GM23248 (cell line): ENCODE measurements at regions not wholly inside any gene's neighbourhood (a gene's known extent, or its start where the extent isn't known, plus 50 kb on each side); places are given as distances from the start of the nearest gene placed in this dataset.
A peak's percentile ranks its signal among the peaks of the same experiment; 100 is the strongest.

ENCODE experiments used
- DNase-seq: peaks from one replicate; pipeline ENCODE4 v3.0.0-alpha.2; 2015
- H2AFZ ChIP-seq: fragments of 200-600 bp; sonication (generic); 2 replicates; pipeline ENCODE4 v1.6.1; 2016; ENCODE audit warnings: antibody characterized with exemption
- H3F3A ChIP-seq: fragments of 200-600 bp; sonication (generic); 2 replicates; pipeline ENCODE4 v1.6.1; 2016; ENCODE audit warnings: mild to moderate bottlenecking, antibody characterized with exemption, mixed run types; ENCODE audit not compliant: insufficient read depth
- H3K27ac ChIP-seq: fragments of 200-600 bp; sonication (generic); 2 replicates; pipeline ENCODE4 v1.5.1; 2016; ENCODE audit warnings: mild to moderate bottlenecking
- H3K27me3 ChIP-seq: fragments of 200-600 bp; sonication (generic); replicated peaks from 2 replicates; pipeline ENCODE4 v1.6.1; 2016; ENCODE audit warnings: mild to moderate bottlenecking; ENCODE audit not compliant: insufficient read depth
- H3K36me3 ChIP-seq: fragments of 200-600 bp; sonication (generic); 2 replicates; pipeline ENCODE4 v1.6.1; 2016; ENCODE audit warnings: low read depth, mild to moderate bottlenecking
- H3K4me1 ChIP-seq: fragments of 200-600 bp; sonication (generic); 2 replicates; pipeline ENCODE4 v1.6.1; 2016; ENCODE audit warnings: mild to moderate bottlenecking; ENCODE audit not compliant: insufficient read depth
- H3K4me2 ChIP-seq: fragments of 200-600 bp; sonication (generic); one replicate; pipeline ENCODE4 v1.6.1; 2016; ENCODE audit warnings: mild to moderate bottlenecking; ENCODE audit not compliant: unreplicated experiment
- H3K4me3 ChIP-seq: fragments of 200-600 bp; sonication (generic); 2 replicates; pipeline ENCODE4 v1.5.1; 2016; ENCODE audit warnings: mild to moderate bottlenecking
- H3K79me2 ChIP-seq: fragments of 200-600 bp; sonication (generic); 2 replicates; pipeline ENCODE4 v1.6.1; 2016; ENCODE audit warnings: mild to moderate bottlenecking; ENCODE audit not compliant: insufficient read depth
- H3K9ac ChIP-seq: fragments of 200-600 bp; sonication (generic); 2 replicates; pipeline ENCODE4 v1.6.1; 2016; ENCODE audit warnings: mild to moderate bottlenecking
- H3K9me2 ChIP-seq: fragments of 200-600 bp; sonication (generic); 2 replicates; pipeline ENCODE4 v1.6.1; 2016; ENCODE audit warnings: mixed run types, mild to moderate bottlenecking, moderate library complexity; ENCODE audit not compliant: insufficient read depth
- H3K9me3 ChIP-seq: fragments of 200-600 bp; sonication (generic); one replicate; pipeline ENCODE4 v1.6.1; 2017; ENCODE audit warnings: low read depth
- H4K20me1 ChIP-seq: fragments of 200-600 bp; sonication (generic); 2 replicates; pipeline ENCODE4 v1.6.0; 2016; ENCODE audit not compliant: insufficient read depth
- EZH2 ChIP-seq: fragments of 200-600 bp; sonication (generic); IDR thresholded peaks from 2 replicates; pipeline ENCODE4 v1.6.1; 2018; ENCODE audit warnings: antibody characterized with exemption, mild to moderate bottlenecking; ENCODE audit not compliant: insufficient read depth, poor library complexity, severe bottlenecking
- EZH2phosphoT487 ChIP-seq: fragments of 200-600 bp; sonication (generic); IDR thresholded peaks from 2 replicates; pipeline ENCODE4 v1.6.1; 2018; ENCODE audit warnings: antibody characterized with exemption, moderate library complexity, mild to moderate bottlenecking, low read depth; ENCODE audit not compliant: insufficient read depth
- WGBS, 2 experiments: methylation state at CpG; one replicate each; pipeline ENCODE4 v1.1.6; 2015 to 2017; ENCODE audit warnings: low lambda C conversion rate in 2 of 2, low coverage in 1 of 2; ENCODE audit errors: missing lambda C conversion rate in 2 of 2; 5-methylcytosine and 5-hydroxymethylcytosine counted together
- in situ Hi-C: fragments of 300-500 bp; cut with MboI; formaldehyde crosslinking; loops from 2 replicates; pipeline ENCODE4 v1.15.0; 2020

DNA sequence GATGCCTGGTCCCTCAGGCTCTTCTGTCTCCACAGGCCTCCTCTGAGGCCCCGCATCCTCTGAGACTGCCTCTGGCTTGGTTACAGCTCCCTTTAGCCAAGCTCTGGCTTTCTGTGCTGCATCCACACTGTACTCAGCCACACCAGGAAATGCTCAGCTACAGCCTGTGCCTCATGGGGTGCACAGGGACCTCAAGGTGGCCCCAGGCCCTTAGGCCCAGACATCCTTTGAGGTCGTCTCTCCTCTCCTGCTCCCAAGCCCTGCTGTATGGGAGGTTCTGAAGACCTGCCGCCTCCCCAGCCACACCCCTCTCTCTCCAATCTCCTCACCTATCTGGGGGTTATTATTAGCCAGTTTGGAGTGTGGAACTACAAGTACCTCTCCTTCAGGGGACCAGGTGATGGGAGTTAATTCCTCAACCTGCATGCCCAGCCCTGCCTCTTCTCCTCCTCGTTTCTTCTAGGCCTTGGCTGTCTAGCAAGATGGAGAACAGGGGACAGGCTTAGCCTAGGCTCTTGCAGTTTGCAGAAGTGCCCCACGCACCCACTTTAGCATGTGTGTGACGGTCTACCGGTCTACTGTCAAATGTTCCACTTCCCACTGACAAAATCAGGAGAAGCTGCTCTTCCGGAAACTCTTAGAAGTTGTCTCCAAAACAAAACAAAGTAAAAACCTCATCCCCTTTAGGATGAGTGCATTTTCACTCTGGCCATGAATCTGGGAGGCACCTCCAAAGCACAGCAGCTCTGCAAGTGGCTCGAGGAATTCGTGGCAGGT is 64.0 kb upstream of the WAC start:
- Histone ChIP-seq H3K27ac (no peak overlapping the region), H3K27me3 (no peaks in the 10 kb centered on the region), H3F3A (no peaks in the 10 kb centered on the region), H4K20me1 (no peaks in the 10 kb centered on the region), H3K4me3 (no peak overlapping the region), H3K9me2 (no peaks in the 10 kb centered on the region), H2AFZ (no peak overlapping the region), H3K9me3 (no peaks in the 10 kb centered on the region), H3K79me2 (no peaks in the 10 kb centered on the region), H3K9ac (no peak overlapping the region), H3K4me1 (no peaks in the 10 kb centered on the region), H3K4me2 (no peak overlapping the region), H3K36me3 (no peaks in the 10 kb centered on the region)
- TF ChIP-seq EZH2phosphoT487 = no peak
- no peak for TF ChIP-seq EZH2
- DNase-seq = no peak
- WGBS, 2 experiments = 33 to 45% methylated on average over 10 of the region's 10 CpGs
- in situ Hi-C loops = no loop called here

DNA sequence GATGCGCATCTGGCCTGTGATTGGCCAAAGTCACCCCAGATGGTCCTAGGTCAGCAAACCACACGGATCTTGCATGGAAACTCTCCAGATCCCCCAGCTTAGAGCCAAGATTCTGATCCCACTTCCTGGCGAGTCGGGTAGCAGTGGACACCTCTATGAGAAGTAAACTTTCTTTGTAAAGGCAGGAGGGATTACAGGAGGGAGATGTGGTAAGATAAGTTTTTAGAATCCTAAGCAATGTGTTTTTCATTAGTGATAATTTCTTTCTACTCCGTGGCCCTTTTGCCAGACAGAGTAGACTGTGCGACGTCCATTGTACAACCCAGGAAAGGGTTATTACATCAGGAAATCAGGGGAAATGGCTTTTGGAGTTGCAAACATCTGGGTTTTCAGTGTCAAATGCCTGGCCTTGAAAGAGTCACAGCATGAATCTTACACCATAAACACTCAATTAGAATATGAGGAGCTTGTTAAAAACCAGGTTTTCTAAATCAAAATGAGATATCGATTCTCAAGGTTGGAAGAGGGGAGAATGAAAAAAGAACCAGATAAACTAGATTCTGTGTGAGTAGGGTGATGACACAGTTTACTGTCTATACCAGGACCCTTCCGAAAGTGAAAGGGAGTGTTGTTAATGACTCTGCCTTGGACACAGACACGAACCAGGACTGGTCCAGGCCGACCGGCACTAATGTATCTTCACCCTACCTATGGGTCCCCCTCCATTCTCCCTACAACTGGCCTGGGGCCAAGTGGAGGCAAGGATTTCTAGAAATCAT is 61.9 kb upstream of the WAC start:
- Histone ChIP-seq H3K27ac (no peak overlapping the region), H3K4me1 (no peaks in the 10 kb centered on the region), H3K9me2 (no peaks in the 10 kb centered on the region), H2AFZ (no peak overlapping the region), H3K79me2 (no peaks in the 10 kb centered on the region), H3K4me2 (no peak overlapping the region), H3K9ac (no peak overlapping the region), H3K9me3 (no peaks in the 10 kb centered on the region), H3K36me3 (no peaks in the 10 kb centered on the region), H3F3A (no peaks in the 10 kb centered on the region), H4K20me1 (no peaks in the 10 kb centered on the region), H3K27me3 (no peaks in the 10 kb centered on the region), H3K4me3 (no peak overlapping the region)
- TF ChIP-seq EZH2 (no peak), EZH2phosphoT487 (no peak)
- 17 to 21% methylated on average over 12 of the region's 12 CpGs for WGBS, 2 experiments
- DNase-seq = peak; percentile 10
- in situ Hi-C loops = no loop called here

- Histone ChIP-seq H3K9me2 (no peaks in the 10 kb centered on the region), H3K9me3 (no peaks in the 10 kb centered on the region), H3K9ac (no peak overlapping the region), H2AFZ (no peak overlapping the region), H3K36me3 (no peaks in the 10 kb centered on the region), H3K4me3 (no peak overlapping the region), H3K79me2 (no peaks in the 10 kb centered on the region), H3K4me1 (no peaks in the 10 kb centered on the region), H3F3A (no peaks in the 10 kb centered on the region), H3K27ac (no peak overlapping the region), H3K27me3 (no peaks in the 10 kb centered on the region), H4K20me1 (no peaks in the 10 kb centered on the region), H3K4me2 (no peak overlapping the region)
- TF ChIP-seq EZH2 (no peak), EZH2phosphoT487 (no peak)
- DNase-seq = no peak
- in situ Hi-C loops = no loop called here
- WGBS, 2 experiments = 49 to 57% methylated on average over 6 of the region's 6 CpGs
Observed at GRCh38 chr10:28471652-28472050, 61.3 kb upstream of the WAC start.

GRCh38 chr10:28478646-28479045 is 54.3 kb upstream of the WAC start:
- TF ChIP-seq EZH2phosphoT487 (no peak), EZH2 (no peak)
- no peaks in the 10 kb centered on the region for H4K20me1 ChIP-seq
- H3K36me3 ChIP-seq = no peaks in the 10 kb centered on the region
- no peak overlapping the region for H3K27ac ChIP-seq
- H3K9me2 ChIP-seq = no peaks in the 10 kb centered on the region
- no peaks in the 10 kb centered on the region for H3K4me1 ChIP-seq
- H3K4me2 ChIP-seq = no peak overlapping the region
- no peak overlapping the region for H3K9ac ChIP-seq
- H3F3A ChIP-seq = no peaks in the 10 kb centered on the region
- WGBS, 2 experiments = 0% methylated on average over 1 of the region's 1 CpG
- no peaks in the 10 kb centered on the region for H3K9me3 ChIP-seq
- in situ Hi-C loops = no loop called here
- no peak overlapping the region for H3K4me3 ChIP-seq
- no peaks in the 10 kb centered on the region for H3K79me2 ChIP-seq
- H2AFZ ChIP-seq = no peak overlapping the region
- no peaks in the 10 kb centered on the region; the same call in 1 of the 2 replicates for H3K27me3 ChIP-seq
- DNase-seq = no peak
